ENCODE measurements at regions not wholly inside any gene's neighbourhood (a gene's known extent, or its start where the extent isn't known, plus 50 kb on each side); places are given as distances from the start of the nearest gene placed in this dataset.

DNA sequence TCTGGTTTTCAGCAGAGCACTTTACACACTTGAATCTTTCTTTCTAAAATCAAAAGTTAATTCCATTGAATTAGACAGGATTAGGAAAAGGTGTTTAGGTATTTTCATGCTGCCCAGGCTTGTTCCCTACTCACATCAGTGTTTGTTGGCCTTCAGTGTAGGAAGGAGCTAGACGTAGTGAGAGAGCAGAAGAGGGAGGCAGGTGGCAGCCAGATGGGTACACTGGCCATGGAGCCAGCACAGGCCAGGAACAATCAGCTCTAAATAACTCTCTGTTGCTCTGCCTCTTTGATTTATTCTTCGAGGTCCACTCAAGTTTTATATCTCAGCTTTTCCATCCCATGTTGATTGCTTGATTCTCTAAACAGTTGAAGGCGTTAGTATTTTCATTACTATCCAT is 529.6 kb downstream of the PSAT1 start:
- Histone ChIP-seq H3K27ac (no peak overlapping the region), H3K36me3 (no peaks in the 10 kb centered on the region), H3K9ac (ENCODE audit: low read depth in 2 of 2, low read length in 2 of 2) (no peak overlapping the region), H3K4me1 (no peaks in the 10 kb centered on the region), H3K9me3 (no peaks in the 10 kb centered on the region), H3K4me3 (no peak overlapping the region), H3K27me3 (no peaks in the 10 kb centered on the region)
- TF ChIP-seq, protein P1, sequence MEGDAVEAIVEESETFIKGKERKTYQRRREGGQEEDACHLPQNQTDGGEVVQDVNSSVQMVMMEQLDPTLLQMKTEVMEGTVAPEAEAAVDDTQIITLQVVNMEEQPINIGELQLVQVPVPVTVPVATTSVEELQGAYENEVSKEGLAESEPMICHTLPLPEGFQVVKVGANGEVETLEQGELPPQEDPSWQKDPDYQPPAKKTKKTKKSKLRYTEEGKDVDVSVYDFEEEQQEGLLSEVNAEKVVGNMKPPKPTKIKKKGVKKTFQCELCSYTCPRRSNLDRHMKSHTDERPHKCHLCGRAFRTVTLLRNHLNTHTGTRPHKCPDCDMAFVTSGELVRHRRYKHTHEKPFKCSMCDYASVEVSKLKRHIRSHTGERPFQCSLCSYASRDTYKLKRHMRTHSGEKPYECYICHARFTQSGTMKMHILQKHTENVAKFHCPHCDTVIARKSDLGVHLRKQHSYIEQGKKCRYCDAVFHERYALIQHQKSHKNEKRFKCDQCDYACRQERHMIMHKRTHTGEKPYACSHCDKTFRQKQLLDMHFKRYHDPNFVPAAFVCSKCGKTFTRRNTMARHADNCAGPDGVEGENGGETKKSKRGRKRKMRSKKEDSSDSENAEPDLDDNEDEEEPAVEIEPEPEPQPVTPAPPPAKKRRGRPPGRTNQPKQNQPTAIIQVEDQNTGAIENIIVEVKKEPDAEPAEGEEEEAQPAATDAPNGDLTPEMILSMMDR (IDR thresholded peaks at IDR 0.05) = no peak
- intact Hi-C loops (cut with DNase I) = no loop called here
- DNase-seq = no peak

DNA sequence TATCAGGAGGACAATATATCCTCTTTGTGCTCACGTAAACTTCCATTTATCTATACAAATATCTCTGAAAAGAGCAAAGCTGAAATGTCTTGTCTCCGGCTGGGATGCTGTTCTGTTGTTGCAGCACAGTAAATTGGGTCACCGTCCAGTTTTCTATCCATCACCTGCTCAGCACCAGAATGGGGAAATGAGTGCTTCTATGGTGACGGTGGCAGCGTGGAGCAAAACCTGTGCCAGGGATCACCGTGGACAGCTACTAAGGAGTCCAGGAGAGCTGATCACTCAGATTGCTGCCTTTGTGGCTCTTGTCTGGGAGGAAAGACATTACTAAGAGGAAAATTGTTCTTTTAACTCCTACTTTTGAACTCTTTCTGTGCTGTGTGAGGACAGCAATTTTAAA is 531.6 kb downstream of the PSAT1 start:
- H3K4me1 ChIP-seq = no peaks in the 10 kb centered on the region

DNA sequence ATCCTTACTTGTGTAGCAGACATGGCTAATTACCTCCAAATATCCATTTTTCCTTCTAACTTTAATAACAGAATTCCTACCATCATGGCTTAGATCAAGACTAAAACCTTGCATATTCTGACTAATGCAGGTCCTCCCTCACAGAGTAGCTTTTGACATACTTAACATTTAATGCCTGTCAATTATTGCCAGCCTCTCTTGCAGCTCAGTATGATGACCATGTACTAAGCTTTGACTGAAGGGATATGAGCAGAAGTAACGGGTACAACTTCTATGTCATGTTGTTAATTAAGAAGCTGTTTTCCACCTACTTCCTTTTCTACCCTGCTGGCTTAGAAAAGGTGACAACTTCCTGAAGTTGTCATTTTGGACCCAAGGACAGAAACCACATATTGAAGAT is 533.4 kb downstream of the PSAT1 start:
- Histone ChIP-seq H3K27me3 (no peaks in the 10 kb centered on the region), H3K27ac (no peak overlapping the region), H3K36me3 (no peaks in the 10 kb centered on the region), H3K4me3 (no peak overlapping the region), H3K9ac (ENCODE audit: low read depth in 2 of 2, low read length in 2 of 2) (no peak overlapping the region), H3K4me1 (no peaks in the 10 kb centered on the region), H3K9me3 (no peaks in the 10 kb centered on the region)
- no peak for DNase-seq
- intact Hi-C loops (cut with DNase I) = no loop called here
- TF ChIP-seq, protein P1 (IDR thresholded peaks at IDR 0.05) = no peak

More for the DNA sequence above, 531.6 kb downstream of the PSAT1 start:
- TF ChIP-seq, protein P1 (IDR thresholded peaks at IDR 0.05) = no peak
- intact Hi-C loops (cut with DNase I) = no loop called here
- Histone ChIP-seq H3K27me3 (no peaks in the 10 kb centered on the region), H3K27ac (no peak overlapping the region), H3K4me3 (no peak overlapping the region), H3K9ac (ENCODE audit: low read depth in 2 of 2, low read length in 2 of 2) (no peak overlapping the region), H3K36me3 (no peaks in the 10 kb centered on the region), H3K9me3 (no peaks in the 10 kb centered on the region)
- no peak for DNase-seq

DNA sequence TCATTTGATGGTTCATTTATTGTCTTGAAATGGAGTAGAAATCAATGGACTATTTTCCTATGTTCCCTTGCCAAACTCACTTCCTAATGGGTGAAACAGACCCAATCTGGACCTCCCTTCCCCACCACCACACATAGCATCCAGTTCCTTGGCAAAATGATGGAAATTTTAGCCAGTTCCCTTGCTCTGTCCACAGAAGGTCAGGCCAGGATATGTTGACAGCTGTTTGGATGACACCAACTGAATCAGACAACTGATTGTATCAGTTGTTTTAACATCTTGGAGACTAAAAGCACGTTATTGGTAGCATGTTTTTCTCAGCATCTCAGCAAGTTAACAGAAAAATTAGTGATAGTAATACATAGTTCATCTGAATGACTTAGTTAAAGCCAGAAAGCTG is 534.8 kb downstream of the PSAT1 start:
- Histone ChIP-seq H3K27ac (no peak overlapping the region), H3K9me3 (no peaks in the 10 kb centered on the region), H3K9ac (ENCODE audit: low read depth in 2 of 2, low read length in 2 of 2) (no peak overlapping the region), H3K36me3 (no peaks in the 10 kb centered on the region), H3K4me1 (no peaks in the 10 kb centered on the region), H3K27me3 (no peaks in the 10 kb centered on the region), H3K4me3 (no peak overlapping the region)
- intact Hi-C loops (cut with DNase I) = no loop called here
- no peak for DNase-seq
- TF ChIP-seq, protein P1 (IDR thresholded peaks at IDR 0.05) = no peak

DNA sequence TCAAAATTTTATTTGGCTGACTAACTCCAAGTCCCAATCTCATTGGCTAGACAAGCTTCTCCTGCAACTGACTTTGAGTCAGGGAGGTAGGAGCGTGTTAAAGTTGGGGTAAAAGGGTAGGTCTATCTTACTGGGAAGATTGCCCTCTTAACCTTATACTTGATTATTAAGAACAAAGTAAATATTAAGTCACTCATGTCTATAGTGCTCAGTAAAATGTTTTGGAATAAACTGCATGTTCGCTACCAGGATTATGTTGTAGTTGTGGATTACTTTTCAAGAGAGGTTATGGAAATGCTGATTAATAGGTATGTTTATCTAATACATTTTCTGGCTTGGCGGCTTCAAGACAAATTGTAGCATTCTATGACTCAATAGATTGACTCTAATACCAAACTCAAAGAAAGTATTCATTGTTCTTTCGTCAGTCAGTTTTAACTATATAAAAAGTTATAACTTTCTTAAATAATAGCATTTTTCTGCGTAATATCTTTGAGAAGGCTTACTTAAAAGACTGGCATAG is 539.1 kb downstream of the PSAT1 start:
- TF ChIP-seq, protein P1 (IDR thresholded peaks at IDR 0.05) = no peak
- H3K9me3 ChIP-seq = no peaks in the 10 kb centered on the region

More for the DNA sequence above, 539.1 kb downstream of the PSAT1 start:
- H3K4me3 ChIP-seq = no peak overlapping the region
- intact Hi-C loops (cut with DNase I) = no loop called here
- H3K4me1 ChIP-seq = no peaks in the 10 kb centered on the region
- no peak overlapping the region for H3K9ac ChIP-seq (ENCODE audit: low read depth in 2 of 2, low read length in 2 of 2)
- H3K36me3 ChIP-seq = no peaks in the 10 kb centered on the region
- no peak overlapping the region for H3K27ac ChIP-seq
- no peaks in the 10 kb centered on the region for H3K27me3 ChIP-seq
- no peak for DNase-seq

Measured in colonic mucosa (tissue), 4 donors.